A673 (cell line): ENCODE measurements at regions not wholly inside any gene's neighbourhood (a gene's known extent, or its start where the extent isn't known, plus 50 kb on each side); places are given as distances from the start of the nearest gene placed in this dataset.

Experiments
- BruUV-seq: library from RNA; stranded (reverse); fragments of 400-500 nt; replicated peaks from 2 replicates; lab custom pipeline; 2021; lab: Mats Ljungman, UMichigan
- CTCF ChIA-PET: fragments of 300-600 bp; sonication (Branson Sonifier 250); formaldehyde crosslinking; loops from one replicate; lab custom pipeline; 2022; ENCODE audit warnings: antibody characterized with exemption; lab: Charles Lee
- POLR2A ChIA-PET: fragments of 300-600 bp; sonication (Branson Sonifier 250); formaldehyde crosslinking; loops from one replicate; lab custom pipeline; 2022; ENCODE audit warnings: antibody characterized with exemption; ENCODE audit not compliant: low non-redundant PET; lab: Charles Lee
- DNase-seq: peaks from one replicate; pipeline ENCODE4 v3.0.0-alpha.2; 2015; ENCODE audit warnings: low spot score
- H3K27ac ChIP-seq: fragments of 200-600 bp; sonication (generic); 2 replicates; pipeline ENCODE4 v1.5.1; 2016; ENCODE audit warnings: mixed run types, low read depth, mild to moderate bottlenecking, mixed read lengths, antibody characterized with exemption, low read length; ENCODE audit not compliant: poor library complexity, severe bottlenecking
- H3K27me3 ChIP-seq: fragments of 200-600 bp; sonication (generic); replicated peaks from 2 replicates; pipeline ENCODE4 v1.6.1; 2017; ENCODE audit warnings: mixed run types, low read depth, mild to moderate bottlenecking, mixed read lengths, antibody characterized with exemption, low read length; ENCODE audit not compliant: insufficient read depth, poor library complexity
- H3K36me3 ChIP-seq: fragments of 200-600 bp; sonication (generic); 2 replicates; pipeline ENCODE4 v1.6.1; 2016; ENCODE audit warnings: mixed run types, mild to moderate bottlenecking, mixed read lengths, antibody characterized with exemption, low read length; ENCODE audit not compliant: insufficient read depth, poor library complexity, severe bottlenecking
- H3K4me1 ChIP-seq: fragments of 200-600 bp; sonication (generic); 2 replicates; pipeline ENCODE4 v1.6.1; 2017; ENCODE audit warnings: mixed run types, mild to moderate bottlenecking, mixed read lengths, antibody characterized with exemption, low read length; ENCODE audit not compliant: insufficient read depth, poor library complexity, severe bottlenecking
- H3K4me3 ChIP-seq: fragments of 200-600 bp; sonication (generic); 2 replicates; pipeline ENCODE4 v1.5.1; 2016; ENCODE audit warnings: low read depth, mixed run types, mild to moderate bottlenecking, mixed read lengths, low read length; ENCODE audit not compliant: poor library complexity, severe bottlenecking
- H3K9me3 ChIP-seq: fragments of 200-600 bp; sonication (generic); 2 replicates; pipeline ENCODE4 v1.6.1; 2016; ENCODE audit warnings: mixed run types, low read depth, mild to moderate bottlenecking, mixed read lengths, antibody characterized with exemption, low read length; ENCODE audit not compliant: poor library complexity, severe bottlenecking
- CTCF ChIP-seq: fragments of 300-800, 200-600 bp; sonication (generic); conservative IDR thresholded peaks from 2 replicates; pipeline ENCODE4 v1.5.1; 2017; ENCODE audit warnings: low read depth, mild to moderate bottlenecking, antibody characterized with exemption, low read length, moderate library complexity, mixed read lengths
- EZH2 ChIP-seq: fragments of 200-600 bp; sonication (generic); IDR thresholded peaks from 2 replicates; pipeline ENCODE4 v1.6.1; 2017; ENCODE audit warnings: borderline replicate concordance, low read depth, mild to moderate bottlenecking, mixed read lengths, antibody characterized with exemption, low read length; ENCODE audit not compliant: poor library complexity, severe bottlenecking
- intact Hi-C: fragments of 100-400 bp; cut with micrococcal nuclease; formaldehyde crosslinking; loops from one replicate; pipeline ENCODE4 v1.10.0; 2022; ENCODE audit not compliant: unreplicated experiment

GRCh38 chr6:154595538-154595937, 85.1 kb upstream of the CNKSR3 start:
- ChIA-PET POLR2A (no interaction called here), CTCF (no interaction called here)
- Histone ChIP-seq H3K27me3 (no peaks in the 10 kb centered on the region), H3K4me3 (no peak overlapping the region), H3K36me3 (no peaks in the 10 kb centered on the region), H3K9me3 (no peaks in the 10 kb centered on the region), H3K27ac (no peak overlapping the region), H3K4me1 (no peaks in the 10 kb centered on the region)
- no TSS peak for BruUV-seq
- TF ChIP-seq CTCF (no peak), EZH2 (no peak)
- intact Hi-C loops = no loop called here
- DNase-seq = no peak

- ChIA-PET POLR2A (no interaction called here), CTCF (no interaction called here)
- Histone ChIP-seq H3K27ac (no peak overlapping the region), H3K27me3 (no peaks in the 10 kb centered on the region), H3K9me3 (no peaks in the 10 kb centered on the region), H3K4me3 (no peak overlapping the region), H3K36me3 (no peaks in the 10 kb centered on the region), H3K4me1 (no peaks in the 10 kb centered on the region)
- TF ChIP-seq CTCF (no peak), EZH2 (no peak)
- DNase-seq = no peak
- no TSS peak for BruUV-seq
- intact Hi-C loops = no loop called here
These were observed 85.5 kb upstream of the CNKSR3 start for GRCh38 chr6:154596009-154596408.

- Histone ChIP-seq H3K27me3 (no peaks in the 10 kb centered on the region), H3K9me3 (no peaks in the 10 kb centered on the region), H3K4me3 (no peak overlapping the region), H3K36me3 (no peaks in the 10 kb centered on the region), H3K4me1 (no peaks in the 10 kb centered on the region), H3K27ac (no peak overlapping the region)
- ChIA-PET CTCF (interaction anchor here (0.7 kb wide), 1 partner anchor 233 kb away, joined by 3 read pairs; no protein-coding TSS in a partner anchor), POLR2A (no interaction called here)
- BruUV-seq = no TSS peak
- no peak for DNase-seq
- intact Hi-C loops = no loop called here
- TF ChIP-seq EZH2 (no peak), CTCF (no peak)
These were observed 86.2 kb upstream of the CNKSR3 start for GRCh38 chr6:154596701-154597100.
